SH-SY5Y (cell line): ENCODE measurements at regions not wholly inside any gene's neighbourhood (a gene's known extent, or its start where the extent isn't known, plus 50 kb on each side); places are given as distances from the start of the nearest gene placed in this dataset.

Experiments used
- GATA2 ChIP-seq: IDR thresholded peaks from 2 replicates; pipeline ENCODE4 v1.6.1; 2011; ENCODE audit warnings: mild to moderate bottlenecking, low read depth, low read length
- GATA3 ChIP-seq: IDR thresholded peaks from 2 replicates; pipeline ENCODE4 v1.6.1; 2011; ENCODE audit warnings: low read depth, mild to moderate bottlenecking, low read length, moderate library complexity

DNA sequence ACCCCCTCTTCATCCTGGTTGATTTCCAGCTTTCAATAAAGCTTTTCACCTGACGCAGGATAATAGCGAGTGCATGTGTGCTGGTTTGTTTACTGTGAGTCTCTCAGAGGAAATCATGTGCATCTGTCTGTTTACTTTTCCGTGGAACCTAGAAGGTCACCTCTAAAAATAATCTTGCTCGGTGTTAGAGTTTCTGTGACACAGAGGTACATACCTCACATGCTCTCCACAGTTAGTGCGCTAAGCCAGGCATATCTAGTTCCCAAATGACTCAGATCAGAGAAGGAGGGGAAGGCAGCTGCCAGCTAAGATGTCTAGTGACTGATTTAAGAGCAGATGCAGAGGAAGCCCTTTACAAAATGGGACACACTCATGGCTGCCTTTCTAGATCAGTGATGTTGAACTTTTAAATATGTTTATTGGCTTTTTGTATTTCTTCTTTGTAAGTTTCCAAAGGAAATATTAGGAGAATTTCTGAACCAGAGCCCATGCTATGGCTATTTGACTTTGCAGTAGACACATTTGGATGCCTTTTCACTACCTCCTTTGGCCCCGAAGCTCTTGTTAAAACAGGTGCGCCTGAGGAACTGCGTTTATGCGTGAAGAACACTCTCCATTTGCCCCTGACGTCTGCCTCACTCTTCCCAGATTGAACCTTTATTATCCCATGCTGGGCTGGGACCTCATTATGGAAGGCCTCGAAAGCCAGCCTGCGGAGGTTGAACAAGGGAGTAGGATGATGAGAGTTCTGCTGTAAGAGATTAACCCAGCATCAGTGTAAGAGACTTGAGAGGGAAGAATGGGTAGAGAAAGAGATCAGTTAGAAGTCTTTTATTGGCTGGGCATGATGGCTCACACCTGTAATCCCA is 145.6 kb downstream of the FAM161A start:
- TF ChIP-seq GATA3 (no peak), GATA2 (no peak)

DNA sequence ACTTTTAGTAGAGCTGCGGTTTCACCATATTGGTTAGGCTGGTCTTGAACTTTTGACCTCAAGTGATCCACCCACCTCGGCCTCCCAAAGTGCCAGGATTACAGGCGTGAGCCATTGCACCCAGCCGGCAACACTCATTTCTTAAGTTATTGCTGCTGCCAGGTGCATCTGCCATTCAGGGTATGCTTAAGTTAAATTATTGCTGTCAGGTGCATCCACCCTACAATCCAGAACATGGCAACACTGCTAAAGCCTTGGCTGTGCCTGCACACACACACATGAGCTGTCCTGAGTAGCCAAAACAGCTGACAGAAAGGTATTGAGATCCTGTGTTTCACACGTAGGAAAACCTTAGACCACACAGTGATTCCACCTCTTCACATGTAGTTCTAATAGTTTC is 148.2 kb downstream of the FAM161A start:
- TF ChIP-seq GATA3, result no peak
- TF ChIP-seq GATA2, result no peak

DNA sequence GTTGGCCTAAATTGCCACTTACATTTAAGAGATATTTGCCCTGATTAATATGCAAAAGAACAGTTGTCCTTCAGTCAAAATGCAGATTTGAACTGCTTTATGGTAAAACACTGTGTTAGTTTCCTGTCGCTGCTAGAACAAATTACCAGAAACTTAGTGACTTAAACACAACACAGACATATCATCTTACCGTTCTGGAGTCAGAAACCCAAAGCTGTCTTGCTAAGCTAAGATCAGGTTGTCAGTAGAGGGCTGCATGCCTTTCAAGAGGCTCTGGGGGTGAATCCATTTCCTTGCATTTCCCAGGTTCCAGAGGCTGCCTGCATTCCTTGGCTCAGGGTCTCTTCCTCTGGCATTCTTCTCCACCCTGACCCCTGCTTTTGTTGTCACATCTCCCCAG is 149.5 kb downstream of the FAM161A start:
- TF ChIP-seq GATA3 (no peak), GATA2 (no peak)

DNA sequence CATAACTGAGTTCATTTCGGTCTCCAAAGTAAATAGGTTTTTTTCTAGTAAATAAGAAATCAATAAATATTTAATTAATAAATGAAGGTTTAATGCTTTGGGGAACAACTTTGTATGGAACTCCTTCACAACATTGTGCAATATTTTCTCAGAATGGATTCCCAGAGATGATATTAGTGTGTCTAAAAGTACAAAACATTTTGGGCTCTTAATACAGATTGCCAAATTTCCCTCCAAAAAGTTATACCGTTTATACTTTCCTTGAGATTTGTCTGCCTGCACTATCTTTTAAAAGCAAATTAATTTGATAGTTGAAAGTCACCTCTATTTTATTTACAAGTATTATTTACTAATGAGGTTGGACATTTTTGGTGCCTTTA is 151.8 kb downstream of the FAM161A start:
- TF ChIP-seq GATA2, result no peak
- no peak for TF ChIP-seq GATA3

DNA sequence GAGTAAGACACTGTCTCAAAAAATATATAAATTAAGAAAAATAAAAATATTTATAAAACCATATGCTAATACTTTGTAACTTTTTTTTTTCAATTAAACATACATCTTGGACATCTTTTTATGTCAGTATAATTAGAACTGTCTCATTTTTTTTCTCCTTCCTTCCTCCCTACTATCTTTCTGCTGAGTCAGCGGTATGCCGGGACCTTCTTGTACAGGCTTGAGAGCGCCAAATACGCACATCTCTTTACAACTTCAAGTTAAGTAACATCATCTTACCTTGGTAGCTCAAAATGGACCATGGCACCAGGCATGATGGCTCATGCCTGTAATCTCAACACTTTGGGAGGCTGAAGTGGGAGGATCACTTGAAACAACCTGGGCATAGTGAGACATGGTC is 153.4 kb downstream of the FAM161A start:
- TF ChIP-seq GATA3 (no peak), GATA2 (no peak)

DNA sequence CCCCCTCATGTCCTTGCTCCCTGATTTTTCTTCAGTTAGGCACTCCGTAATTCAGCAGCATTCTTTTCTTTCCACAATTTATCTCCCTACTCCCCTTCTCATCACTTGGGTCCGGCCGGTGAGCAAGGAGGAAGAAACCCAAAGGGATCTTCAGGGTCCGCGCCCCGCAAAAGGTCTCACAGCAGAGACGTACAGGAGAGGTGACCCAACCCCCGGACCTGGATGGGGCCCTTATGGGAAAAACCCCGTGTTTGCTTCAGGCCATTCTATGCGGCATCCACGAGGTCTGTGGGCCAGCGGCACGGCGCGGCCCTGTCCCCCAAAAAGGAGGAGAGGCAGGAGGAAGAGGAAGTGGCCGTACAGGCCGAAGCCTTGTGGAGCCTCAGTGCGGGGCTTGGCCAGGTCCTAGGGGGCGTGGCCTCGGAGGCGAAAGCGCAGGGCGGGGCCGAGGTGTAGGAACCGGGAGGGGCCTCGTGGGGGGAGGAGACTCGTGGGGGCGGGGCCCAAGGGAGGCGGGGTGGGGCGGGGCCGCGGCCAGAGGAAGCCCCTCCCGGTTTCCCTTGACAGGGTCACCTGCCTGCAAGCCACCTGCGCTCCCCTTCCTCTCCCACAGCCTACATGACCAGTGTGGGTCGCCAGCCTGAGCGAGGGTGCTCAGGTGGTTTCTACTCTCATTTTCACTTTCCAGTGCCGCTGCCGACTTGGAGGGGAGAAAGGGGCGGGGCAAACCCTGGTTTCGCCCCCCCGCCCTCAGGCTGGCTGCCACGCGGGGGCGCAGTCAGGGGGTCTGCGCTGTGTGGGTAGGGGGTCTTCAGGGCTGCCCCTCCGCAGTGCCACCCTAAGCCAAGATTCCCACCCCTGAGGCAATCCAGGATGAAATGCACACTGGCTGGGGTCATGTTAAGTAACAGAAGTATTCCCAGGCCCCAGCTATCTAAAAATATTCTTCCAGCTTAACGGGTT is 156.4 kb upstream of the XPO1 start:
- TF ChIP-seq GATA3, result no peak
- TF ChIP-seq GATA2, result no peak

DNA sequence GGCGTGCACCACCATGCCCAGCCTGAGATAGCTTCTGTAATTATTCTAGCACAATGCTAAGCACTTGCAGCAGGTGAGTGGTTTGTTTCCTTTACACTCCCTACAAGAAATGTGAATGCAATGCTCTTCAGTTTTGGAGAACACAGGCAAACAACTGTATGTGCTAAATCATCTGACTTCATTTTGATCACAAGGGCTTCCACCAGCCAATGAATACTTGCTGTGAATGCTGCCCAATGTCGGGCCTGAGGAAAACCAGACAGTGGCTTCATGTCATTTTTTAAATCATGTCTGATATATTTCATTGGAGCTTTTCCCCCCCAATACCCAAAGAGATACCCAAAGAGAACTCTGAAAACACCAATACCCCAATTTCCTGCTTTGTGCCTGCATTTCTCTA is 155.6 kb upstream of the XPO1 start:
- TF ChIP-seq GATA2, result no peak
- TF ChIP-seq GATA3, result no peak

DNA sequence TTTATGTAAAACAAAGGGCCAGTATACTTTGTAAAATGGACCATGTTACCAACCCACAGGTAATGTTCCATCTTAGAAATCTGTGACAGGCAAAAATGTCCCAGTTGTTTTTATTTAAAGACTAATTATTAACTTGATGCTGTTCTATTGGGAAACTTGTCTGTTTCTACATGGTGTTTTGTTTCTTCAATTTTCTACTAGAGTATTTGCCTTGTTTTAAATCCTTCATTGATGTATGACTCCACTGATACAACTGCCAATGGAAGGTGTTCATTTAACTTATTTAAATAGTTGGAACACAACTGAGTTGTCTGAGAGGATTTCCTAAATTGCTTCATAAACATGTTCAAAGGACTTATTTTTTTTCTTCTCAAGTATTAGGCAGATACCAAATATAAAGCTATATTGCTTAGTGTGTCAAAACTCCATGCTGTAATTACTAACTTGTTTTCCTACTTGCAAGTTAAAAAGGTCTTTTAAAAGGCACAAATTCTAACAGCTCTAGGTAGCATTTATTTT is 152.0 kb upstream of the XPO1 start:
- no peak for TF ChIP-seq GATA2
- no peak for TF ChIP-seq GATA3

DNA sequence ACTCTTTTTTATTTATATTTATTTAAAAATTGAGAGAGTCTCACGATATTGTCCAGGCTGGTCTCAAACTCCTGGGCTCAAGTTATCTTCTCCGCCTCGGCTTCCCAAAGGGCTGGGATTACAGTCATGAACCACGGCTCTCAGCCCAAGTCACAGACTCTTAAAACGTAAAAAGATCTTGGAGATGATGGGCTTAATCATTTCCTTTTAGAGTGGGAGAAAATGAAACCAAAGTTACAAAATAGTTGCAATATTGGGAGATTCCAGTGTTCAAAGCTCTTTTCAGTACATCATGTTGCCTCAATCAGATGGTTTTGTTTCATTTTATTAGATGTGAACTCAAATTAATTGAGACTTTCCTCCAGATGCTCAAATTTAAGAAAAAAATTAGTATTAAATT is 151.4 kb upstream of the XPO1 start:
- TF ChIP-seq GATA2 (no peak), GATA3 (no peak)

DNA sequence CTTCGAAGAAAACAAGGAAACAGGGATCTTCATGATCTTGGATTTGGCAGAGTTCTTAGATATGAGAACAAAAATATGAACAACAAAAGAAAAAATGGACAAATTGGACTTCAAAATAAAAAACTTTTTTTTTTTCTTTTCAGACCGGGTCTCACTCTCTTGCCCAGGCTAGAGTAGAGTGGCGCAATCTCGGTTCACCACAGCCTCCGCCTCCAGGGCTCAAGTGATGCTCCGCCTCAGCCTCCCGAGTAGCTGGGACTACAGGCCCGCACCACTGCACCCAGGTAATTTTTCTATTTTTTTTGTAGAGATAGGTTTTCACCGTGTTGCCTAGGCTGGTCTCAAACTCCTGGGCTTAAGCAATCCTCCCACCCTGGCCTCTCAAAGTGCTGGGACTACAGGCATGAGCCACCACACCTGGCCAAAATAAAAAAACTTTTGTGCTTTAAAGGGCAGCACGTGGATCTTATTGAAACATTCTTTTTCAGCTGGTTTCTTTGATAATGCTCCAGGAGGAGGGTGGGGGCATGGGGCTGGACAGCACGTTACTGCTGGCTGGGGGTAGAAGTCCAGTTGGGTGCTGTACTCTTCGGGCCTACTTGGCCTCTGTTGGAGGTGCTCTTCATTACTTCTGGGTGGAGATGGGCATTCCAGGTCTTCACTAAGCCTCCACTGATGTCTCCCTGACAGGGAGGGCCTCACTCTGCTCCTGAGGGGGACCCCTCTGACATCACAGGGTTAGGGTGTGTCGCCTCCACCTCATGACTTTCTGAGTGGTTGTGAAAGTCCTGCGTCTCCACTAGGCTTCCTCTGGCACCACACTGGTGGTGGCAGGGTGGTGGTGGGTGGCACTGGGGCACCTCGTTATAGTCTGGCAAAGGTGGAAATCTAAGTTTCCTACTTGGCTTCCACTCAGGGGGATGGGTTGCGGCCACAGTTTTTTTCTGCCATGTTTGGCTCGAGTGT is 150.5 kb upstream of the XPO1 start:
- TF ChIP-seq GATA3, result no peak
- TF ChIP-seq GATA2, result no peak

DNA sequence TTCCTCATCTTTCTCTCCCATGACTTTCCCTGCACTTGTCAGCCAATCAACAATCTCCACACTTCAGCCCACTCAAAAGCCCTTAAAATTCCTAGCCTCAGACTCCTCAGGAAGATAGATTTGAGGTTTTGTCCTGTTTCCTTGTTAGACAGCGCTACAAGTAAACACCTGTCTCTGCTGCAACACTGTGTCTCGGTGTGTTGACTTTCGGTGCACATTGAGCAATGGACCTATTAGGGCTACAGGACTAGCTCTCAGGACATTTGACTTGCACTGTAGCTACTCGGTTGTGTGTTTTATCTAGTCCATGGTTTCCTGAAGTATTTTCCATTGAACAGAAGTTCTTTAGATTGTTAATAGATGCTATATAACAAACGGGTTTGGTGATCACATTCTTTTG is 140.9 kb upstream of the XPO1 start:
- no peak for TF ChIP-seq GATA2
- TF ChIP-seq GATA3, result no peak

DNA sequence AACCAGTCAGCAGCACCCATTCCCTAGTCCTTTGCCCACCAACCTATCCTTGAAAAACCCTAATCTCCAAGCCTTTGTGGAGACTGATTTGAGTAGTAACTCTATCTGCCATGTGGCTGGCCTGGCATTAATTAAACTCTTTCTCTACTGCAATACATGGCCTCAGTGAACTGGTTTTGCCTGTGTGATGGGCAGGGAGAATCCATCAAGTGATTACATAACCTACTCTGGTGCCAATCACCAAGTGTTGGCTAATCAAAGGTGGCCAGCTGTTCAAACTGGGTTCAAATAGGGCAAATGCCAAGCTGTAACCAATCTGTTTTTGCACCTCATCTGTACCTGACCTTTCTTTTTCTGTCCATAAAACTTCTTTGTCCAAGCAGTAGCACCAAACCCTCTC is 139.8 kb upstream of the XPO1 start:
- no peak for TF ChIP-seq GATA2
- no peak for TF ChIP-seq GATA3

DNA sequence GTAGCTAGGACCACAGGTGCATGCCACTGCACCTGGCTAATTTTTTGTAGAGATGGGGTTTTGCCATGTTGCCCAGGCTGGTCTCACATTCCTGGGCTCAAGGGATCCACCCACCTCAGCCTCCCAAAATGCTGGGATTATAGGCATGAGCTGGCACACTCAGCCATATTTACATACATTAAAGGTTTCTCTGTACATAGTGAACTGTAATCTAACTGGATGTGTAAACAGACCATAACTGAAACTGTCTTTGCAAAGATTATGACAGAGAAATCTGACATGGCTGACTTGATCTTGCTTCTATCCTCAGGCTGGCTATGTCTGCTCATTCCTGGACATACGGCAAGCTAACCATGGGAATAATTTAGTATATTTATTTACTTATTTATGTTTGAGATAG is 139.2 kb upstream of the XPO1 start:
- TF ChIP-seq GATA3 (no peak), GATA2 (no peak)
